ENCODE measurements at regions not wholly inside any gene's neighbourhood (a gene's known extent, or its start where the extent isn't known, plus 50 kb on each side); places are given as distances from the start of the nearest gene placed in this dataset.
"Not testable (repeated sequence)": the region's sequence is repeated elsewhere in the genome, so short reads cannot be mapped to it uniquely, and the experiment has no call there.

DNA sequence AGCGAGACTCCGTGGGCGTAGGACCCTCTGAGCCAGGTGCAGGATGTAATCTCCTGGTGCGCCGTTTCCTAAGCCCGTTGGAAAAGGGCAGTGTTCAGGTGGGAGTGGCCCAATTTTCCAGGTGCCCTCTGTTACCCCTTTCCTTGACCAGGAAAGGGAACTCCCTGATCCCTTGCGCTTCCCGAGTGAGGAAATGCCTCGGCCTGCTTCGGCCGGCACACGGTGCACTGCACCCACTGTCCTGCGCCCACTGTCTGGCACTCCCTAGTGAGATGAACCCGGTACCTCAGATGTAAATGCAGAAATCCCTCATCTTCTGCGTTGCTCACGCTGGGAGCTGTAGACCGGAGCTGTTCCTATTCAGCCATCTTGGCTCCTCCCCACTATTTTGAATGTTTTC, 81.7 kb upstream of the NUDT6 start:
- H3K9me3 ChIP-seq (ENCODE audit: control insufficient read depth, low read length); H3K27ac ChIP-seq (ENCODE audit: low read length); ATAC-seq; H3K4me1 ChIP-seq (ENCODE audit: control insufficient read depth, insufficient read depth, low read length); intact Hi-C loops (cut with DNase I); DNase-seq; H3K27me3 ChIP-seq (ENCODE audit: control insufficient read depth, insufficient read depth); H3K4me3 ChIP-seq (ENCODE audit: low read length): not testable (repeated sequence)
- 93% methylated on average over 17 of the region's 17 CpGs for WGBS

DNA sequence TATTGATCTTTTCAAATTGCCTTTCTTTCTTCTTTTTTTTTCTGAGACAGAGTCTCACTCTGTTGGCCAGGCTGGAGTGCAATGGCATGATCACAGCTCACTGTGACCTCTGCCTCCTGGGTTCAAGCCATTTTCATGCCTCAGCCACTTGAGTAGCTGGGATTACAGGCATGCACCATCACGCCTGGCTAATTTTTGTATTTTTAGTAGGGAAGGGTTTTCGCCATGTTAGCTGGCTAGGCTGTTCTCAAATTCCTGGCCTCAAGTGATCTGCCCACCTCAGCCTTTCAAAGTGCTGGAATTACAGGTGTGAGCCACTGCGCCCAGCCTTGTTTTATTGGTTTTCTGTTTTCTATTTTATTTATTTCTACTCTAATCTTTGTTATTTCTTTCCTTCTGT, 82.7 kb upstream of the NUDT6 start:
- H3K27me3 ChIP-seq (ENCODE audit: control insufficient read depth, insufficient read depth); ATAC-seq; DNase-seq; H3K4me3 ChIP-seq (ENCODE audit: low read length); H3K27ac ChIP-seq (ENCODE audit: low read length); H3K4me1 ChIP-seq (ENCODE audit: control insufficient read depth, insufficient read depth, low read length); intact Hi-C loops (cut with DNase I); H3K9me3 ChIP-seq (ENCODE audit: control insufficient read depth, low read length): not testable (repeated sequence)
- WGBS: 60% methylated on average over 3 of the region's 3 CpGs

DNA sequence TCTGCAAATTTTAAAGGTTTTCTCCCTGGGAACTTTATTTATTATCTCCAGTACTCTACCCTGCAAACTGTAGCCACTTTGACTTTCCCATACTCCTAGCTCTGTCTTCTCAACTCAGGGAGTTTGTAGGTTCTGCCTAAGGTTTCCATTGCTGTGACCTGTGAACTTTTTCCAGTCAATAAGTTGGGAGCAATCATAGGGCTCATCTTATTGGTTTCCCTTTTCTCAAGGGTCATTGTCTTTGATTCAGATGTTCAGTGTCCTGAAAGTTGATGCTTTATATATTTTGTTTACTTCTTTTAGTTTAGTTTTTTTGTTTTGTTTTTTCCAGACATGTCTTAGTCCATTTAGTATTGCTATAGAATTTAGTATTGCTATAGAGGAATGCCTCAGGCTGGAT, 85.3 kb upstream of the NUDT6 start:
- H3K9me3 ChIP-seq (ENCODE audit: control insufficient read depth, low read length): no peaks in the 10 kb centered on the region
- no peaks in the 10 kb centered on the region for H3K4me1 ChIP-seq (ENCODE audit: control insufficient read depth, insufficient read depth, low read length)
- ATAC-seq: no peak
- no peaks in the 10 kb centered on the region for H3K27me3 ChIP-seq (ENCODE audit: control insufficient read depth, insufficient read depth)
- intact Hi-C loops (cut with DNase I): no loop called here
- no peak for DNase-seq
- no peak overlapping the region for H3K4me3 ChIP-seq (ENCODE audit: low read length)
- no peak overlapping the region for H3K27ac ChIP-seq (ENCODE audit: low read length)

DNA sequence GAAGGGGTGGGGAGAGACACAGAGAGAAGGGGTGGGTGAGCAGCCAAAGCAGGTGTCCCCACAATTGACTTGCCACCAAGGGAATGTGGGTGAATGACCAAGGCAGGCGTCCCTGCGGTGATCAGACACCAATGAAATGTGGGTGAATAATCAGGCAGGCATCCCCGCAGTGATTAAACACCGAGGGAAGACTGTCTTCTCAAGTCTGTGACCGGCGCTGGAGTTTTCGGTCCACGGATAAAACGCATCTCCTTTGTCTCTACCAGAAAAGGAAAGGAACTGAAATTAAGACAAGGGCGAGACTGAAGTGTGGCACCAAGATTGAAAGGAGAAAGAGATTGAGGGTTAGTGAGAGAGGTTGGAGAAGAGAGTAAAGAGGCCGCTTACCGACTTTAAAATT, 90.0 kb upstream of the NUDT6 start:
- H3K9me3 ChIP-seq (ENCODE audit: control insufficient read depth, low read length); ATAC-seq; DNase-seq; H3K27me3 ChIP-seq (ENCODE audit: control insufficient read depth, insufficient read depth); H3K4me3 ChIP-seq (ENCODE audit: low read length); H3K4me1 ChIP-seq (ENCODE audit: control insufficient read depth, insufficient read depth, low read length); H3K27ac ChIP-seq (ENCODE audit: low read length); intact Hi-C loops (cut with DNase I): not testable (repeated sequence)
- WGBS: 91% methylated on average over 12 of the region's 12 CpGs

DNA sequence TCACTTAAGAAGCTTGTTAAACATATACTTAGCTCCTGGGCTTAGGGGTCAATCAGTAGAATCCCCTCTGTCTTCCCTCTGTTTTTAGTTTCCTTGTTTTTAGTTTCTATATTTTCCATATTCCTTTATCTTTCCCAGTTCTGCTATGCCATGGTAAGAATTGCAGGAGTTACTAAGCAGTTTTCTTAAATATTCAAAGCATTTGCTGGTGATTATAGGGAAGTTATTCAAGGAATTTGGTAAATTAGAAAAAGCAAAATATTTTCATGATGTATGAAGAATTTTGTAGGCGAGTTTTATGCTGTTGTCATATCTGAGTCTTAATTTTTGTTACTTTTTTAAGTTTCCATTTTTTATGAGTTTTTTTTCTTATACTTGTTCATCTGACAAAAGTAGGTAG, 91.6 kb upstream of the NUDT6 start:
- no peak overlapping the region for H3K4me3 ChIP-seq (ENCODE audit: low read length)
- H3K4me1 ChIP-seq (ENCODE audit: control insufficient read depth, insufficient read depth, low read length): no peaks in the 10 kb centered on the region
- intact Hi-C loops (cut with DNase I): no loop called here
- no peaks in the 10 kb centered on the region for H3K27me3 ChIP-seq (ENCODE audit: control insufficient read depth, insufficient read depth)
- no peaks in the 10 kb centered on the region for H3K9me3 ChIP-seq (ENCODE audit: control insufficient read depth, low read length)
- ATAC-seq (no peak), DNase-seq (no peak)
- 88% methylated on average over 1 of the region's 1 CpG for whole genome bisulfite sequencing
- H3K27ac ChIP-seq (ENCODE audit: low read length): no peak overlapping the region

DNA sequence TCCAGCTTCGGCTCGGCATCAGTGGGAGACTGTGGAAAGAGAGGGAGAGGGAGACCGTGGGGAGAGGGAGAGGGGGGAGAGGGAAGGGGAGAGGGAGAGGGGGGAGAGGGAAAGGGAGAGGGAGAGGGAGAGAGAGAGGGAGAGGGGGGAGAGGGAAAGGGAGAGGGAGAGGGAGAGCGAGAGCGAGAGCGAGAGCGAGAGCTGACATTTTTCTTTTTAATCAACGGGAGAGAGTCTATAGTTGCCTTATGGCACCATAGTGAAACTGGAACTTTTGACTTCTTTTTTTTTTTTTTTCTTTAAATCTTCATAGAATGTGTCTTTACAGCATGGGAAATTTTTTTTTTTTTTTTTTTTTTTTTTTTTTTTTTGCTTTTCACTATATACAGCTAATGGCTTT, 94.7 kb upstream of the NUDT6 start:
- H3K9me3 ChIP-seq (ENCODE audit: control insufficient read depth, low read length): no peaks in the 10 kb centered on the region
- H3K4me3 ChIP-seq (ENCODE audit: low read length): no peak overlapping the region
- 96% methylated on average over 7 of the region's 8 CpGs for WGBS
- no peak for ATAC-seq
- no peaks in the 10 kb centered on the region for H3K27me3 ChIP-seq (ENCODE audit: control insufficient read depth, insufficient read depth)
- no peak overlapping the region for H3K27ac ChIP-seq (ENCODE audit: low read length)
- DNase-seq: no peak
- intact Hi-C loops (cut with DNase I): no loop called here
- H3K4me1 ChIP-seq (ENCODE audit: control insufficient read depth, insufficient read depth, low read length): no peaks in the 10 kb centered on the region

DNA sequence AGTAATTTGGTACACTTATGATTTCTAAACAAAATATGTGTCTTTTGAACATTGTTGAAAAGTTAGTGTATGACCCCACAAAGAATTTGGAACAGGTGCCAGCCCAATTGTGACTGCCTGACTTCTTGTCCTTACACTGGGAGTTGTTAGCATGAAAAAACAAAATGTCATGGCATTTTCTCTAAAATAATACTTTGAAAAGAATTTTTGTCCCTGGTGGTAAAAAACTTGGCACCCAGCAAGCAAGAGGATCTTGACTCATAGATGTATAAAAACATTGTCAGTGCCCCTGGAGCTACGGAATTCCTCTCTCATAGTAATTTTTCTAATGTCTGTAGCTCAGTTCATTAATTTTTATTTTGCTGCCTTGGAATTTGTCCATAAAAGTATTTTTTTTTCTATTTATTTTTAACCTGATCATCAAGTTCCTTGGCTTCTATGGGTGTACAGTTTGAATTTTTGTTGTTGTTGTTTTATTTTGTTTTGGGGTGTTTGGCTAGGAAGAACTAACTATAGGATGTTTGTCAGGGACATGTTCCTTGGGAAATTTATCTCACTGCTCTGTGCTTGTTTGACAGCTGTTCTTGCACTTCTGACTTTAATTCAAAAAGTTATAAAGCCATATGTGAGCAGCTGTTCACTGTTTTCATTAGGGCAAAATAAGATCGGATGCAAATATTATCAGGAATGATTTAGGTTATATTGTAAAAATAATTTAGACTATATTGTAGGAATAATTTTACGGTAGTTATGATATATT, 95.4 kb upstream of the NUDT6 start:
- intact Hi-C loops (cut with DNase I): no loop called here
- Histone ChIP-seq H3K4me3 (ENCODE audit: low read length) (no peak overlapping the region), H3K4me1 (ENCODE audit: control insufficient read depth, insufficient read depth, low read length) (no peaks in the 10 kb centered on the region), H3K27me3 (ENCODE audit: control insufficient read depth, insufficient read depth) (no peaks in the 10 kb centered on the region), H3K27ac (ENCODE audit: low read length) (no peak overlapping the region), H3K9me3 (ENCODE audit: control insufficient read depth, low read length) (no peaks in the 10 kb centered on the region)
- DNase-seq: peak in 1 of 3 donors; percentile 24
- WGBS: 51% methylated on average over 3 of the region's 3 CpGs
- no peak for ATAC-seq

DNA sequence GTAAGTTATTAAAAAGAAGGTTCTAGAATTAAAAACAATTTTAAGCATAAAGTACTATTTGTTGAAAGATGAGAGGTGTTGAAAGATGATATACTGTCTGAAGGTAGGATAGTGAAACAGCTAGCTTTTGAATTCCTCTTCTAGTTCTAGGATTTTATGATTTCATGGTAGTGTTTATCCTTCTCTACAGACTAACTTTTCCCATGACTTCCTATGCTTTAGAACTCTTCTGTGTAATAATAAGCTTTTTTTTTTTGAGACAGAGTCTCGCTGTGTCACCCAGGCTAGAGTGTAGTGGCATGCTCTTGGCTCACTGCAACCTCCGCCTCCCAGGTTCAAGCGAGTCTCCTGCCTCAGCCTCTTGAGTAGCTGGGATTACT, 96.0 kb upstream of the NUDT6 start:
- DNase-seq (no peak), ATAC-seq (no peak)
- intact Hi-C loops (cut with DNase I): no loop called here
- 52% methylated on average over 3 of the region's 3 CpGs for WGBS
- Histone ChIP-seq H3K27ac (ENCODE audit: low read length) (no peak overlapping the region), H3K4me3 (ENCODE audit: low read length) (no peak overlapping the region), H3K4me1 (ENCODE audit: control insufficient read depth, insufficient read depth, low read length) (no peaks in the 10 kb centered on the region), H3K27me3 (ENCODE audit: control insufficient read depth, insufficient read depth) (no peaks in the 10 kb centered on the region), H3K9me3 (ENCODE audit: control insufficient read depth, low read length) (no peaks in the 10 kb centered on the region)

DNA sequence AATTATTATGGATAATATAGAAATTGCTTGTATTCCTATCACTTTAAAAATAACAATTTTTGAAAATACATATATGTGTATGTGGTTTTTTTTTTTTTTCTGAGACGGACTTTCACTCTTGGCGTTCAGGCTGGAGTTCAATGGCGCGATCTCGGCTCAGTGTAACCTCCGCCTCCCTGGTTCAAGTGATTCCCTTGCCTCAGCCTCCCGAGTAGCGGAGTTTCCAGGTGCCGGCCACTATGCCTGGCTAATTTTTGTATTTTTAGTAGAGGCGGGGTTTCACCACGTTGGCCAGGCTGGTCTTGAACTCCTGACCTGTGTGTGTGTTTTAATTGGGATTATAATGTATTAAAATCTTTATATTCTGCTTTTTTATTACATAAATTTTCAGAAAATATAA, 97.9 kb upstream of the NUDT6 start:
- Histone ChIP-seq H3K27me3 (ENCODE audit: control insufficient read depth, insufficient read depth) (no peaks in the 10 kb centered on the region), H3K4me1 (ENCODE audit: control insufficient read depth, insufficient read depth, low read length) (no peaks in the 10 kb centered on the region), H3K27ac (ENCODE audit: low read length) (no peak overlapping the region), H3K4me3 (ENCODE audit: low read length) (no peak overlapping the region), H3K9me3 (ENCODE audit: control insufficient read depth, low read length) (no peaks in the 10 kb centered on the region)
- WGBS: 93% methylated on average over 11 of the region's 11 CpGs
- ATAC-seq: no peak
- intact Hi-C loops (cut with DNase I): no loop called here
- no peak for DNase-seq

DNA sequence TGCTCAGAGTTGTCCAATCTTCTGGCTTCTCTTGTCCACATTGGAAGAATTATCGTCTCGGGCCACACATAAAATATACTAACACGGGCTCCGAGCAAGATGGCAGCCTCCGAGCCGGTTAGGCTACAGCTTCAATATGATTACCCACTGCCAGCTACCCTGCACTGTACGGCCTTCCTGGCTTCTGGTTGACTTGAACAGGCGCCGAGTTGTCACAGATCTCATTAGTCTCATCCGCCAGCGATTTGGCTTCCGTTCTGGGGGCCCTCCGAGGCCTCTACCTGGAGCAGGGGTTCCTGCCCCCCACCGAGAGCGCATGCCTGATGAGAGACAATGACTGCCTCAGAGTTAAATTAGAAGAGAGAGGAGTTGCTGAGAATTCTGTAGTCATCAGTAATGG, 101.2 kb upstream of the NUDT6 start:
- intact Hi-C loops (cut with DNase I): no loop called here
- Histone ChIP-seq H3K4me1 (ENCODE audit: control insufficient read depth, insufficient read depth, low read length) (no peaks in the 10 kb centered on the region), H3K9me3 (ENCODE audit: control insufficient read depth, low read length) (no peaks in the 10 kb centered on the region), H3K27ac (ENCODE audit: low read length) (no peak overlapping the region), H3K27me3 (ENCODE audit: control insufficient read depth, insufficient read depth) (no peaks in the 10 kb centered on the region), H3K4me3 (ENCODE audit: low read length) (no peak overlapping the region)
- 98% methylated on average over 15 of the region's 15 CpGs for WGBS
- ATAC-seq: no peak
- no peak for DNase-seq

DNA sequence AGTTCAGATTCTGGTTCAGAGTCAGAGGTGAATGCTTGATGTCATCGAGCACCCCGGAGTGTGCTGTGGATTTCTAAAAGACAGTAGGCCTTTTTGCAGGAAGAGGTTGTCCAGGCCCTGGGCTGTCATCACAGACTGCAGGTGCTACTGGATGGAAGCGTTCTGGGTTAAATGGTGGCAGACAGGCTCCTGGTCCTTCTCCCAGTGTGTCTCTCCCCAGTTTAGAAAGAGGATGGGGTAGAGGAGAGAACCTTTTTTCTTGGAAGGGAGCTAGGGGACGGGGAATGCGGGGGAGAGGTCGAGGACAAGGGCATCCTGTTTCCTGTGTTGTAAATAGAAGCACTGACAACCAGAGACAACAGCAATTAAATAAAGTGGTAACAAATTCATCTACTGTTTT, 102.3 kb upstream of the NUDT6 start:
- intact Hi-C loops (cut with DNase I): no loop called here
- ATAC-seq: no peak
- H3K27ac ChIP-seq (ENCODE audit: low read length): no peak overlapping the region
- H3K9me3 ChIP-seq (ENCODE audit: control insufficient read depth, low read length): no peaks in the 10 kb centered on the region
- no peak for DNase-seq
- H3K4me1 ChIP-seq (ENCODE audit: control insufficient read depth, insufficient read depth, low read length): no peaks in the 10 kb centered on the region
- WGBS: 39% methylated on average over 6 of the region's 6 CpGs
- H3K27me3 ChIP-seq (ENCODE audit: control insufficient read depth, insufficient read depth): no peaks in the 10 kb centered on the region
- no peak overlapping the region for H3K4me3 ChIP-seq (ENCODE audit: low read length)

DNA sequence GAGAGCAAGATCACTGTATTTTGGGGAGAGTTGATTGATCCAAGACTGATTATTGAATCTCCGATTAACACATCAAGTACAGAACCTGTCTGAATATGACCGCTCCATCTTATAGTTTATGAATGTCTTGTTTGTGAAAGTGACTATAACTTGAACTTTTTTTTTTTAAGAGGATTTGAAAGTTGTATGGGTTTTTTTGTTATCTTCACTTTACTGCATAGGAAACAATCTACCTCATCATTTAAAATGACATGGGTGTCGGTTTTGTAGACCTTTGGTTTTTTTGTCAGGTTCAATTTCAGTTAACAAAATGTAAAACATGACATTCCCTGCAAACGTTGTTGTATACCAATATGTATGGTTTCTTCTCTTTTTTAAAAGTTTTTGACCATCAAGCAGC, 103.0 kb upstream of the NUDT6 start:
- no peaks in the 10 kb centered on the region for H3K27me3 ChIP-seq (ENCODE audit: control insufficient read depth, insufficient read depth)
- no peaks in the 10 kb centered on the region for H3K4me1 ChIP-seq (ENCODE audit: control insufficient read depth, insufficient read depth, low read length)
- no peak for DNase-seq
- H3K9me3 ChIP-seq (ENCODE audit: control insufficient read depth, low read length): no peaks in the 10 kb centered on the region
- 92% methylated on average over 4 of the region's 4 CpGs for WGBS
- intact Hi-C loops (cut with DNase I): no loop called here
- no peak overlapping the region for H3K27ac ChIP-seq (ENCODE audit: low read length)
- no peak overlapping the region for H3K4me3 ChIP-seq (ENCODE audit: low read length)
- ATAC-seq: no peak
